HG02588 (cell line): ENCODE measurements at regions not wholly inside any gene's neighbourhood (a gene's known extent, or its start where the extent isn't known, plus 50 kb on each side); places are given as distances from the start of the nearest gene placed in this dataset.

Experiments used
- ATAC-seq: cut with Tn5 transposase; IDR thresholded peaks from one replicate; pipeline ENCODE4 v1.9.1; 2021; ENCODE audit warnings: mild to moderate bottlenecking, moderate library complexity; ENCODE audit not compliant: unreplicated experiment

DNA sequence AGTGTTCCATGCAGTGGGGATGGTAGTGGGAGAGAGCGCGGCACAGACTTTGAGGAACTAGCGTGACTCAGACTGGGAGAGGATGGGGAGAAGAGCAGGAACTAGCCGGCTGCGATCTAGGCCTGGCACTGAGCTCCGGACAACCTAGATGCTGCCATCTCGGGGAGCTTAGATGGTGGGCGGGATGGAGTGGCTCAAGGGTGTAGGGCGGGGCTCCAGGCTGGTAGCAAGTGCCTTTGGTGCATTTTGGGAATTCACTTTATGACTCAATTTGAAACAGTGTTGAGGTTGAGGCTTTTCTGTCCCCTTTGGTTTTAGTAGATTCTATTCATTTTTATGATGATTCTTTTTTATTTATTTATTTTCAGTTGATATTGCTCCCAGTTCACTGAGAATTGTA is 185.3 kb upstream of the GPR26 start:
- ATAC-seq: no peak

- no peak for ATAC-seq
Measured at GRCh38 chr10:123484722-123485121, 181.4 kb upstream of the GPR26 start.

DNA sequence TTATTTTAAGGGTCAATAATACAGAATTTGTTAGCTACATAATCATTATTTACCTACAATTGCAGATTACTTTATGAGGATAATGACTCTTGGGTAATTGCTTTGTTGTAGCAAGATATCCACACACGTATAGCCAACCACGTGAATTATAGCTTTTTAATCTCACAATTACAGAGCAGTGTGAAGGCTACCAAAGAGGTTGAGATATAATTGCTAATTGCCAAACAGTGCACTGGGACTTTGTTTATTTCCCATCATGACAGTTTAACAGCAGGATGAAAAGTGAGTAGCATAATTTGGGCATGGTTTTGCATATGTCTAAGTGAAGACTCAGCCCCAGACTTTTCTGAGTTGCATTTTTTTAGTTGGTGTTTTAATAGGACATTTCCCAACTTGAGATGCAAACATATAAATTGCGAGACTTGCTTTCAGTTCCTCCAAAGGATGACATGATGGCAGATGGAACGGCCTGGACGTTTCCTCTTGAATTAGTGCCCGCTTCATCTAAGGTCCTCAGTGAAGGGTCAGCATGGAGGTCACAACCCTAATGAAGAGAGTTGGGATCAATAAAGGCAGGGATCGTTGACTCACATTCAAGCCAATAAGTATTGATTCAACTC is 180.7 kb upstream of the GPR26 start:
- no peak for ATAC-seq

DNA sequence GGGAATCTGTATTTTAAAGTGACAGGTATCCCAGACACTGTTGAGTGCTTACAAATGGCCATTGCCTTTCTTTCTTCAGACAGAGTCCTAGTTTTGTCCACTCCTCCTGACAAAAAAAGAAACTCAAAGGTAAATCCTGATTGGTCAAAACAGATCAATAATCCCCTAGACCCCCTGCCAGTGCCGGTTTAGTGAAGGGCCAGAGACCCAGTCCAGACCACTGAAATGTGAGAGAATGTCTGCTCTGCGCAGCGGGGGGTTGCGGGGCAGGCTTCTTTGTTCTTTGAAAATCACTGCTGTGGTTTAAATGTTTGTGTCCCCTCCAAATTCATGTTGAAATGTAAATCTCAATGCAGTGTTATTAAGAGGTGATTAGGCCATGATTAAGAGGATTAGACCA is 177.7 kb upstream of the GPR26 start:
- no peak for ATAC-seq

- no peak for ATAC-seq
Measured at GRCh38 chr10:123491364-123491763, 174.8 kb upstream of the GPR26 start.

DNA sequence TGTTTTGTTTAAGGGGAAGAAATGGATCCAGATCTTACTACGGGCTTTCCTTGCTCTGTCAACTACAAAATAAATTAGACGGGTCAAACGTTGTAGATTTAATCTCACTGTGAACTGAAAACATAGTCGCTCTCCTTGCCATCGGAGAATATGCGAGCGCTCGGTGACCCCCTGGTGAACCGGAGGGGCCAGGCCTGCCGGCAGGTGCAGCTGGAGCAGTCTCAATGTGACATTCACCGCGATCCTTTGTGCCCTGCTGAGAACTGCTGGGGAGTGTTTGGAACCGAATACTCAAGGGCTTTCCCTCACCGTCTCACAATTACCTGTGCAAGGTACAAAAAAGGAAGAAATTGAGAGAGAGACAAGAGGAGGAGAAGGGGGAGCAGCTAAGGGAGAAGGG is 174.1 kb upstream of the GPR26 start:
- no peak for ATAC-seq

GRCh38 chr10:123494301-123494808 is 171.8 kb upstream of the GPR26 start:
- no peak for ATAC-seq

DNA sequence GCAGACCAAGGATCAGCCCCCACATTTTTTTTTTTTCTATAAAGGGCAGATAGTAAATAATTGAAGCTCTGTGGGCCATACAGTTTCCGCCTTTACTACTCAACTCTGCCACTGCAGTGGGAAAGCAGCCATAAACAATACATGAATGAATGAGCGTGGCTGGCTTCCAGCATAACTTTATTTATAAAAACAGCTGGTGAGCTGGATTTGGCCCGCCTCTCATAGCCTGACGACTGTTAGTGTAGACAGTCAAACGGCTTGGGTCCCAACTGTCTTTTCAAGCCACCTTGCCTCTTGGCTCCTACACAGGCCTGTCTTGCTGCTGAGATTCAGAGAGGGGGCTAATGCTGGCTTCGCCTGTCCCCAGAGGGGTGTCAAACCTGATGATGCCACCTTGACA is 169.8 kb upstream of the GPR26 start:
- ATAC-seq: no peak

GRCh38 chr10:123496996-123497660 is 169.0 kb upstream of the GPR26 start:
- no peak for ATAC-seq

DNA sequence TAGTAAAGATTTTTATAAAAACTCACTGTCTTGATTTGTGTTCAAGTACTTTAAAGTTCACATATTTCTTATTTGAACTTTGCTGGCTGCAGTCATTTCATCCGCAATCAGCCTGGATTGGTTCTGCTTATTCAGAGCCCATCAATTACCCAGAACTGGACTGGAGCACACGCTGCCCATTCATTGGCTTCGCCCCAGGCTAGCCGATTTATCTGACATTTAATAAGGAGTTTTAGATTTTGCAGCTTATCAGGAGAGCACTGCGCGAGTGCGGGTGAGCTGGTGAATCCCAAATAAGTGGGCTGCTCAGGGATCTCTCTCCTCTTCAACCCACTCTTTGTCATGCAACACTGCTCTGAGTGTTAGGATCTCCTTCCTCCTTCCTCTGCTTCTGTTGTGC is 166.0 kb upstream of the GPR26 start:
- ATAC-seq: no peak

- ATAC-seq: no peak
Measured at GRCh38 chr10:123501148-123501547, 165.0 kb upstream of the GPR26 start.

DNA sequence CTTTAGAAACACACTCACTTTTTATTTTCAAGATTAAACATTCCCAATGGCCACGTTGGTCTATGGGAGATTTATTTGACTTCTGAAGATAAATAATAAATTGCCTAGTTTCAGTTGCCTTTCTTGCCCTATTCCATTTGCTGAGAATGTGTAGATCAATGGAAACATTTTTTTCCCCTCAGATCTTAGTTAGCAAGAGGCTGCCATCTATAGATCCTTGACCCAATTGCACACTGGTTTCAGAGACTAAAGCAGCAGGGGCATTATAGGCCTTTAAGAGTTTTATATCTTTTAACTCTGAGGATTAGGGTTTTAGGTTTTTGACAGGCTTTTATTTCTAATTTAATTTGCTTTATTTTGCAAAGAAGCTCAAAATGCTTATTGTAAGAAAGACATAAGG is 163.2 kb upstream of the GPR26 start:
- no peak for ATAC-seq

DNA sequence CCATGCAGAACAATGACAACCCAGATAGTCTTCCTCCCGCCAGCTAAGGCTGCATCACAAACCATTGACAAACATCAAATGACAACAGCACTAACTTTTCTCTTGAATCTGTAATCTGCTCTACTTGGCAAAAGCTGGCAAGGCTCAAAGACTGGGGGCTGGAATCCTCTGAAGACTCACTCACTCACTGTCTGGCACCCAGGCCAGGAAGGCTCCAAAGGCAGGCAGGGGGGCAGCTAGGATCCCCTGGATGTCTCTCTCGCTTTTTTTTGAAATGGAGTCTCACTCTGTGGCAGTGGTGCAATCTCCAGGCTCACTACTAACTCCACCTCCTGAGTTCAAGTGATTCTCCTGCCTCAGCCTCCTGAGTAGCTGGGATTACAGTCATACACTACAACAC is 159.7 kb upstream of the GPR26 start:
- ATAC-seq: no peak

- ATAC-seq: no peak
Measured at GRCh38 chr10:123507298-123507697, 158.9 kb upstream of the GPR26 start.

- ATAC-seq: no peak
Measured at GRCh38 chr10:123509338-123509737, 156.8 kb upstream of the GPR26 start.

- no peak for ATAC-seq
Measured at GRCh38 chr10:123512901-123513775, 153.0 kb upstream of the GPR26 start.

- no peak for ATAC-seq
Measured at GRCh38 chr10:123513870-123514269, 152.3 kb upstream of the GPR26 start.

DNA sequence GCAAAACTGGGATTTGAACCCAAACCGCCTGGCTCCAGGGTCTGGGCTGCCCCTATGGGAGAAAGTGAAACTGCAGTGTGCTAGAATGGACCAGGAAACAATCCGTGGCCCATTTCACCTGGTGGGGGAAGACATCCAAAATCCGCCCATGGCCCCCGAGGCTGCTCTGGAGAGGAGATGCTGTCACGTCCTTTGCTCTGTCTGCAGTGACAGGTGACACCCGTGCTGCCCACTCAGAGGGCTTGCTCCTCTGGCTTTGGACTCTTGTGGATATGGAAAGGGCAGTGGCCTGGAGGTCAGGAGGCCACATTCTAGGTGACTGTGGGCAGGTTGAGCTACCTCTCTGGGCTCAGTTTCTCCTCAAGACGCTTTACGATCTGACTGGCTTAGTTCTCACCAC is 151.2 kb upstream of the GPR26 start:
- ATAC-seq: no peak

DNA sequence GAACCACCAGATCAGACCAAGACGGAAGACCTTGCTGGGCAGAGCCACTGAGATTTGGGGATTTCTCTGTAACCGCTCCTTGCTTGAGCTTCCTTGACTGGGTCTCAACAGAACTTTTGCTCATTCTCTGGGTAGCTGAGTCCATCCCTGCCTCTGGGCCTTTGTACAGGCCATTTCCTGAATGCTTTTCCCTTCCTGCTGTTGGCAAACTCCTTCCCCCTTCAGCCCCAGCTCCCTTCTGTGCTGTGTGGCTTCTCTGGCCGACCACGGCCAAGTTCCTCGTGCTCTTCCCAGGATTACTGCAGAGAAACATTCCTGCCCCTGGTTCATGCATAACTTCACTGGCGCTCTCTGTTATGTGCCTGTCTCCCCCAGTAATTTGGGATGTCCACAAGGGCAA is 150.5 kb upstream of the GPR26 start:
- no peak for ATAC-seq

- no peak for ATAC-seq
Measured at GRCh38 chr10:123516291-123516690, 149.9 kb upstream of the GPR26 start.

DNA sequence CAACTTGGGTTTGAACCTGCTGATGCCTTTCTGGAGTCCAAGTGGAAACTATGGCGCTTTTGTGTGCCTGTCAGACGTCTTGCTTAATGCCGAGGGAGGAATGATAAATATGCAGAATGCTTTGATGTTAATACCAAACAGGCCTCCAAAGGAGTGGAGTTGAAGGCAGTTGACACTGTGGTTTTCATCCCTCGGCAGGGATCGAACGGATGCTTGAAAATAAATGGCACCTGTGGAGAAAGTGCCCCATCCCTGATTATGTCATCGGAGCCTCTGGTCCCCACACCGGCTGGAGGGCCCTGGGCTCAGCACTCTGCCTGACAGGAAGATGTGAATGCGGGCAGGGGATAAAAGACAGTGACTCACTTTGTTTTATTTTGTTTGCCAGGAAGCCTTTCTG is 148.7 kb upstream of the GPR26 start:
- ATAC-seq: no peak

- no peak for ATAC-seq
Measured at GRCh38 chr10:123517901-123518300, 148.3 kb upstream of the GPR26 start.
